GM12891 (cell line): ENCODE measurements at regions not wholly inside any gene's neighbourhood (a gene's known extent, or its start where the extent isn't known, plus 50 kb on each side); places are given as distances from the start of the nearest gene placed in this dataset.

Experiments
- DNase-seq: peaks from one replicate; pipeline ENCODE4 v3.0.0; 2011; ENCODE audit warnings: low spot score; ENCODE audit not compliant: insufficient read length
- FAIRE-seq: peaks from 2 replicates; lab custom pipeline; 2011; peaks lifted over from hg19 to GRCh38; lab: Jason Lieb, UNC
- PAX5 ChIP-seq: IDR thresholded peaks from 2 replicates; pipeline ENCODE4 v1.6.1; 2011; ENCODE audit warnings: low read length, moderate library complexity, mild to moderate bottlenecking; ENCODE audit not compliant: insufficient read depth, severe bottlenecking
- POLR2A ChIP-seq: IDR thresholded peaks from 2 replicates; pipeline ENCODE4 v1.6.1; 2011; ENCODE audit warnings: low read depth, low read length, control low read depth
- POLR2AphosphoS5 ChIP-seq: IDR thresholded peaks from 2 replicates; pipeline ENCODE4 v1.6.1; 2011; ENCODE audit warnings: low read depth, low read length, control low read depth
- POU2F2 ChIP-seq: IDR thresholded peaks from 2 replicates; pipeline ENCODE4 v1.6.1; 2011; ENCODE audit warnings: low read depth, mild to moderate bottlenecking, control low read depth, low read length, moderate library complexity
- SPI1 ChIP-seq: IDR thresholded peaks from 2 replicates; pipeline ENCODE4 v1.6.1; 2011; ENCODE audit warnings: low read depth, low read length, control low read depth
- TAF1 ChIP-seq: IDR thresholded peaks from 2 replicates; pipeline ENCODE4 v1.6.1; 2011; ENCODE audit warnings: low read depth, low read length, control low read depth

DNA sequence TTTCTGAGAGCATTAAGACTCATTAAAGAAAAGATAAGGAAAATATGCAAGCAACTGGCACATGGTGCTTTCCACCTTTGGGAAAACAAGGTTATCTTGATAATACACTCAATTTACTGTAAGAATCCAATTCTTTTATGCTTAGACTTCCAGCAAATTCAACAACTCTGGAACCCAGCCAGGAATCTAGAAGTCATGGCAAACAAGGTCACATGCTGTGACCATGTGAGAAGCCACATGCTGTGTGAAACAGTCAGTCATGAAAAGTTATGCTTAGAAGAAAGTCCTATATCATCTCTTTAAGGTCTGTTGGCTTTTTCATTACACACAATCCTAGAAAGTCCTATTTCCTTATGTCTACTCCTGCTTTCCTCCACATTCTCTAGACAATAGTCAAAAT is 581.8 kb upstream of the C9orf72 start:
- FAIRE-seq (no peak), DNase-seq (no peak)
- no peak for TF ChIP-seq TAF1
- no peak for TF ChIP-seq POLR2A
- no peak for TF ChIP-seq POU2F2
- no peak for TF ChIP-seq POLR2AphosphoS5
- no peak for TF ChIP-seq SPI1
- TF ChIP-seq PAX5 = no peak

DNA sequence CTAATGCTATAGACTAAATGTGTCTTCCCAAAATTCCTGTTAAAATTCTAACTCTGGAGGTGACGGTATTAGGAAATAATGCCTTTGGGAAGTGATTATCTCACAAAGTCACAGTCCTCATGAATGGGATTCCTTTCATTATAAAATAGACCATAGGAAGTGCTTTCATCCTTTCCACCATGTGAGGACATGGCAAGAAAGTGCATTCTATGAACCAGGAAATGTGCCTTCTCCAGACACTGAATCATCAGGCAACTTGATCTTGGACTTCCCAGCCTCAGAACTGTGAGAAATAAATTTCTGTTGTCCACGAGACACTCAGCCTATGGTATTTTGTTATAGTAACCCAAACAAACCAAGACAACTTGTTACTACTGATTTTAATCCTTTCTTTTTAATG is 582.4 kb upstream of the C9orf72 start:
- no peak for DNase-seq
- TF ChIP-seq PAX5 (no peak), POLR2AphosphoS5 (no peak), TAF1 (no peak), POU2F2 (no peak), POLR2A (no peak), SPI1 (no peak)
- no peak for FAIRE-seq

DNA sequence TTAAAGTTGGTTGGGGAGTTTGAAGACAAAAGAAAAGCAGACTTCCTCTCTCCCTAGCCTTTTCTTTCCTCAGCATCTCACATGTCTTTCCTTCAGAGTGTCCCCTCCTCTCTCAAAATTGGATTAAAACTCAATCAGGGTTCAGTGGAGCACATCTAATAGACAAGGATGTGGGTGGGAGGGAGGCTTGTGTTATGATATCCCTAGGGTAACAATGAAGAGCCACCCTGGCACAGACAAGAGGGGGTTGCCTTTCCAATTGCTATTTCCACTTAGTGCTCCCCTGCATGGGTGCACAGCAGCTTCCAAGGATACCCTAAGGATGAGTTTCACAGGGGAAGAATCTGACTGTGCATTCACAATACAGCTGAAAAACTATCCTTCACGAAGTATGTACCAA is 585.2 kb upstream of the C9orf72 start:
- TF ChIP-seq TAF1 = no peak
- FAIRE-seq (no peak), DNase-seq (no peak)

DNA sequence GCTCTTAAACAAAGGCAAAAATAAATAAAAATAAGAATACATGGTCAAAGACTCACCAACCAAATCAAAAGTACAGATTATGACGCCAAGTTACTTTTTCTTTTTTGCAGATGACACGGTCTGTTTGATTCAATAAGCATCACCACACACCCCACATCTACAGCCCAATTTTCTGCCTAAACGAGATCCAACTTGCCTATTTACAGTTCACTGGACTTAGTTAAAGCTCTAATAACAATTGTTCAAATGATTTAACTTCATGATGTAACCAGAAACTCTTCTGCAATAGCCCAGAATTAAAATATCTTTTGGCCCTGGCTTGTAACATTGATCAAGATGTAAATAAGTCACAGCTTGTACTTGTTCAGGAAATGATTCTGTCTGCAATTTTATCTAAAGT is 590.3 kb upstream of the C9orf72 start:
- DNase-seq (no peak), FAIRE-seq (no peak)
- no peak for TF ChIP-seq SPI1
- no peak for TF ChIP-seq PAX5
- no peak for TF ChIP-seq TAF1
- TF ChIP-seq POLR2A = no peak
- TF ChIP-seq POU2F2 = no peak
- no peak for TF ChIP-seq POLR2AphosphoS5

DNA sequence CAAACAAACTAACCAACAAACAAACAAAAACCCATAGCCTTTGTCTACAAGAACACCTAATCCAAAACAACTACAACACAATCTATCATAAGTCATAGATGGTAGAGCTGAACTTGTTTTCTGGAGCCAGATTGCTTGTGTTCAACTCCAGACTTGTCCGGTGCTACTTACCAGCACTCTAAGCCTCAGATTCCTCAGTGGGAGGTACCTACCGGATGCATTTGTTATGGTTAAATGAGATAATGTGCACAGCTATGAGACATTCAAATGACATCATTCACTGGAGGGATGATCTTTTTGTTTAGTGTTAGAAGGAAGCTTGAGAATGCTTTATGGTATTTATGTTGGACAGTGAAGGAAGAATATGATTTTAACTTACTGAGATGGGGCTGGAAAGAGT is 592.9 kb upstream of the C9orf72 start:
- FAIRE-seq (no peak), DNase-seq (no peak)
- TF ChIP-seq SPI1 (no peak), POU2F2 (no peak), POLR2AphosphoS5 (no peak), POLR2A (no peak), TAF1 (no peak), PAX5 (no peak)

DNA sequence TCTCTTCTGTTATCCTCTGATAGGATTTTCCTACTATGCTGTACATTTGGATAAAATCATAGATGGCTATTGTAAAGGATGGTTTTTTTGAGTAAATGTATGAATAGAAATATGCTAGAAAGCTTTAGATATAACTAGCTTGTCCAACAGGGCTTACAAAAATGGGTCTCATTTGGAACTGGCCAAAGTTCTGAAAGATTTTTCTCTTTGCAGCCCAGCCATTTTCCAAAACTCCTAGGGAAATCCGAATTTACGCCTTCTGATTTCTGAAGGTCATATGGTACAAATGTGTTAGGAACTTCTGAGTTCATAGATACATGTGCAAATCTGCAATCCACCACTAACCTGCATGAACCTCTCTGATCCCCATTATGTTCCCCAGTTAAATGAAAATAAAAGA is 603.9 kb upstream of the C9orf72 start:
- no peak for FAIRE-seq
- TF ChIP-seq TAF1 (no peak), PAX5 (no peak), POLR2AphosphoS5 (no peak), SPI1 (no peak), POLR2A (no peak), POU2F2 (no peak)

DNA sequence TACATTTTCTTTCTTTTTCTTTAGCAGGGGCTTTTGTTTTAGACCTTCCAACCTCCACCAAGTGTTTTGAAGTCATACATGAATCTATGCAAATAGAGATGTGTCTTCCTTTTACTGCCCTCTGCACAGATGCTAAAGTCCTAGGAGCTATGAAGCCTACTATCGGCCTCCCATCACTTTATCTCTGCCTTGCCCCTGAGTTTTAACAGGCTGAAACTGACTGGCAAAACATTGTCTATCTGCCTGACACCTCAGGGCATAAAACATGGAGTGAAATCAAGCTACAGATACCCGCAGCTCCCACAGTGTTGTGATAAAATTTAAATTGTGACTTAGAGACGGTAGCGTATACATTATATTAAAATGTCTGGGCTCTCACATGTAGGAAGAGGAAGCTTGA is 604.6 kb upstream of the C9orf72 start:
- DNase-seq (no peak), FAIRE-seq (no peak)
- TF ChIP-seq POLR2A = no peak

More for the DNA sequence above, 603.9 kb upstream of the C9orf72 start:
- DNase-seq = no peak

DNA sequence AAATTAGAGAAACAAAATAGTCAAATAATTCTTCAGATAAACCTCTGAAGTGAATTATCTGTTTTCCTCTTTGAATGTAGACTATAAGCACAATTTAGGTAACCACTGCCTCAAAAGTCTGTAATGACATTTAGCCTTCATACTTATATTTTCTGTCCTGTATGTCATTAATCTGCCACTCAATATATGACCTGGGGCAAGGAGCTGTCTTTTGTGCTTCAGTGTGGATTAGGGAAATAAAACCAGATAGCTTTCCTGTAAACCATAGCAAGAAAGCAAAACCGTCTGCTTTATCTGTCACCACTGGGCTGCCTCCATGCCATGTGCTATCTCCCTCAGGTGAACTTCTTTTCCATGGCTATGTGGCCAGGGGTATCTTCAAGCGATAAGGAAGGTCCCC is 606.6 kb upstream of the C9orf72 start:
- no peak for TF ChIP-seq SPI1
- TF ChIP-seq POU2F2 = no peak
- TF ChIP-seq PAX5 = no peak
- no peak for TF ChIP-seq TAF1
- TF ChIP-seq POLR2A = no peak
- no peak for TF ChIP-seq POLR2AphosphoS5
- DNase-seq (no peak), FAIRE-seq (no peak)

DNA sequence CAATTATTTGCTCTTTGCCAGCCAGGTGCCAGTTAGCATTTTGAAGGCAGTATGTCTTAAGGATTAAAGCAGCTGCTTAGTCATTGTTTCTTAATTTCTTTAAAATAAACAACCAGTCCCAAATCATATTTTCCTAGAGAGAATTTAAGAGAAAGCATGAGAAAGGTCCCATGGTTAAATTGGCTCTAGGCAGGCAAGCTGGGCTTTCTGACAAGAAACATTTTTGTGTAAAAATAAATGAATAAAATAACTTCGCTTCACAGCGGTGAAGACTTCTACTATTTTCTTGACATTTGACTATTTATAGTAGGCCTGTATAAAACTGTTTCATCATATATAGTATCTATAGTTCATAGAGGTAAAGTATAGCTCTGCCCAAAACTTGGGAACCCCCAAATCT is 617.7 kb upstream of the C9orf72 start:
- DNase-seq = no peak
- no peak for FAIRE-seq
- no peak for TF ChIP-seq POLR2A
- TF ChIP-seq PAX5 = no peak
- no peak for TF ChIP-seq SPI1
- no peak for TF ChIP-seq TAF1
- TF ChIP-seq POLR2AphosphoS5 = no peak
- TF ChIP-seq POU2F2 = no peak

DNA sequence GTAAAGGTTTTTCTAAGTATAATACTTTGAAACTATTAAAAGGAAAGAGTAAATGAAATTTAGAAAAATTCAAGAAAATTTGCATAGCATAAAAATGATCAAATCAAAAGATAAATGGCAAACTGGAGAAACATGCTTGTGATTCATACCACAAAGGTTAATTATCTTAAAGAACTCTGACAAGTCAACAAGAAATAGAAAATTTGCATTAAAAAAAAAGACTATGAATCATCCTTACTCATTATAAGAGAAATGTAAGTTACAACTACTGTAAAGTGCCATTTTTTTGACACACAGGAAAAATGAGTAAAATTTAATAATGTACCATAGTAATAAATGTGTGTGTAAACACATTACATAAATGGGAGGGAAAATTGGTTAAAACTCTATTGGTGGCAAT is 624.4 kb upstream of the C9orf72 start:
- TF ChIP-seq SPI1 = no peak
- no peak for TF ChIP-seq POLR2A
- no peak for TF ChIP-seq POLR2AphosphoS5
- TF ChIP-seq POU2F2 = no peak
- TF ChIP-seq TAF1 = no peak
- no peak for TF ChIP-seq PAX5
- DNase-seq (no peak), FAIRE-seq (no peak)
